ENCODE measurements at regions not wholly inside any gene's neighbourhood (a gene's known extent, or its start where the extent isn't known, plus 50 kb on each side); places are given as distances from the start of the nearest gene placed in this dataset.
"Not testable (repeated sequence)": the region's sequence is repeated elsewhere in the genome, so short reads cannot be mapped to it uniquely, and the experiment has no call there.

DNA sequence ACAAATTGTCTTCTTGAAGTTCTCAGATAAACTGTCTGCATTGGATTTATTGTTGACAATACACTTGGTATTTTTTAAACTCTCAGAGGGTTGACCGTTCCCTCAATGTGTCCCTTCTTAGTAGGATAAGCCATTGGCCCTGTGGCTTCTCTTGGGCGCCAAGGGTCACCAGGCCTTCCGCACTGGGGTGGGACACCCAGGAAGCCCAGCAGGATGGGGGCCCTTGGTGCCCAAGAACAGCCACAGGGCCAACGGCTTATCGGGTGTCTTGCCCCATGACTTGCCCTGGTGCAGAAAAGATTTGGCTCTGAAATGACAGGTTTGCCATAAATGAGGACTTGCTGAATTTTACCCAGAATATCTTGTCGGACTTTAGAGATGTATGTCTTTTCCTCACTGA, 375.0 kb downstream of the IRX2 start:
- DNase-seq (ENCODE audit: low spot score): no peak
- intact Hi-C loops (cut with DNase I): no loop called here

DNA sequence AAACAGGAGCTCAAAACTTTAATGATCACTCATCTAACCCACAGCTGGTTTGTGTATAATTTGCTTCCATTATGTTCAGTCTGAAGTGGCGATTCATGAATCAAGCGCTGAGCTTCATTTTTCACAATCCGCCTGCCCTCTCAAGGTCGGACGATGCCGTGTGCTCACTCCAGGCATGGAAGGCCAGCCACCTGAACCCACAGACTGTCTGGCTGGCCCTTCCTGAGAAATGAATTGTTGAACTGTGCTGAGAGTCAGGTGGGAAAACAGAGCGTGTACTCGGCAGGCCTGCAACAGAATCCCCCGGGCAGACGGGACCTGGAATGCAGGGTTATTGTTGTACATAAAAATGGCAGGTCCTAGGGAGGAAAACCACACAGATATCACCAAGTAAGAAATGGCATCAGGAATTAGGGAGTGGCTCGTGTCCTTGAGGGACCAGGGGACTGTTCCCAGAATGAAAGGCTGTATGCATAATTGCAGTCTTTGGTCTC, 375.7 kb downstream of the IRX2 start:
- intact Hi-C loops (cut with DNase I): no loop called here
- no peak for DNase-seq (ENCODE audit: low spot score)

GRCh38 chr5:2375291-2375690, 376.2 kb downstream of the IRX2 start:
- intact Hi-C loops (cut with DNase I): no loop called here
- peak; percentile 54 for DNase-seq (ENCODE audit: low spot score)

- intact Hi-C loops (cut with DNase I): no loop called here
Observed at GRCh38 chr5:2374703-2375102, 376.8 kb downstream of the IRX2 start.

DNA sequence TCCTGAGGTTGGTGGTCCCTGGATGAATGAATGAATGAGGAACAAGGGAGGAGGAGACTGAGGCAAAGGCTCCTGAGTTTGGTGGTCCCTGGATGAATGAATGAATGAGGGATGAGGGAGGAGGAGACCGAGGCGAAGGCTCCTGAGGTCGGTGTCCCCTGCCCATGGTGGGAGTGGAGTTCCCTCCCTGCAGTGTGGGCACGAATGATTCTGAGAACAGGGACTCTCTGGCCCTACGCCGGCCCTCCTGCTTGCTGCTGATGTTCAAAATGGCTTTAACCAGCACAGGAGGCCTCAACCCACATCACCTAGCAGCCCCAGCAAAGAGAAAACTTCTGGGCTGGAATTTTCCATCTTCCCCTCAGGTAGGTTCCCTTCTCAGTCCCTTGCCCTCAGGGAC, 377.8 kb downstream of the IRX2 start:
- no peak for DNase-seq (ENCODE audit: low spot score)
- intact Hi-C loops (cut with DNase I): no loop called here

More at GRCh38 chr5:2374703-2375102, 376.8 kb downstream of the IRX2 start:
- peak; percentile 52 for DNase-seq (ENCODE audit: low spot score)

DNA sequence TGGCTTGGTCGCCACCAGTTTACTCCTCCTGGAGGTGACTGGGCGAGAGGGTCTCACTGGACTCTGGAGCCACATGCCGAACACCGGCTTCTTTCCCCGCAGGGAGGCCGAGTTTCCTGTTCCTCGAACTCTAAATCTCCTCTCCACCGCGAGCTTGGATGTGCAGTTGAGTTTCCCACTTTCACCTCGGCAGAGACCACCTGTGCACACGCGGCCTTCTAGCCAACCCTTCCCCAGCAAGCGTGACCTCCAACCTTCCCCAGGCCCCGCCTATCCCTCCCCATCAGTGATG, 380.1 kb downstream of the IRX2 start:
- no peak for DNase-seq (ENCODE audit: low spot score)
- intact Hi-C loops (cut with DNase I): no loop called here

DNA sequence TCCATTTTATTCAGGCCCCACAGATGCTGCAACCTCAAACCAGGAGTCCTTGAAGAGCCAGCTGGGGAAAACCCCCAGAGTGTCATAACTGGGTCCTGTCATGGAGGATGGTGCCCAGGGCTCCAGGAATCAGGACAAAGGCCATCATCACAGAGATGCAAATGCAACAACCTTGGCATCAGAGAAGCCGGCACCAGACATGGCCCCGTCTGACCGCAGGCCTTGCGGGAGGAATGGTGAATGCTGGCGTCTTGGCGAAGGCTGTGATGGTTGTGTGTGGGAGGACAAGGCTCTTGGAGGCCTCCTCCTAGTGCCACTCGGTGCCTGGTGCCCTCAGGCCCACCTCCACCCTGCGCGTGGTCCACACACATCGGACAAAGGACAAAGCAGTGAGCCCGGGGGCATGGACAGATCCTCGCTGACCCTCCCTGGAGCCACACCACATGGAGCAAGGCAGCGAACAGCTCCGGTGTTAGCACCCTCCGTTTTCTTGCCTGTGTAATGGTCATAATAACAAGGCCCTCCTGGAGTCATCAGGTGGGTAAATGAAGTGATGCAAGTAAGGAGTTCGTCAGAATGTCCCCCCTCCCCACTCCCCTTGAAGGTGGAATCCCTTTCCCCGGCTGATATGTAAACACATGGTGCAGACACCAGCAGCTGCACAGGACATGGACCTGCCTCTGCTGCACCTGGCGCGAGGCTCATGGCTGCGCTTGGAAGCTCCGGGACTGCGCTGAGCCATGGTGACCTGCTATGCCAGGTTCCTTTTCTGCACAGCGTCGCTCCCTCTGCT, 380.7 kb downstream of the IRX2 start:
- peak; percentile 57 for DNase-seq (ENCODE audit: low spot score)
- intact Hi-C loops (cut with DNase I): no loop called here

- intact Hi-C loops (cut with DNase I): no loop called here
- DNase-seq (ENCODE audit: low spot score): no peak
Observed at GRCh38 chr5:2369178-2369577, 382.3 kb downstream of the IRX2 start.

DNA sequence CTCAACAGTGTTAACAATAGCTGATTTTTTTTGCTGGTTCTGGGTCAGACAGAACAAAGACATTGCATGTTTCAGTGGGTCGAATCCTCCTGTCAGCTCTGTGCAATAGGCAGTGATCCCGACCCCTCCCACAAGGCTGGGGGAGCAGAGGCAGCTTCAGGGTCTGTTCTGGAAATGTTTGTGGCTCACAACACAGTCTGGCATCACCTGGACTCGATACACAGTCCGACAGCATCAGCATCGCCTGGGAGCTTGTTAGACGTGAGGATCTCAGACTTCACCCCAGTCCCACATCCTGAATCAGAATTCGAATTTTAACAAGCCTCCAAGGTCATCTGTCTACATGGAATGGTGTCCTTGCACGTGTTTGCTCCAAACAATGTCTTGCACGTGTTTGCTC, 384.7 kb downstream of the IRX2 start:
- no peak for DNase-seq (ENCODE audit: low spot score)

GRCh38 chr5:2357309-2357708, 394.2 kb downstream of the IRX2 start:
- no peak for DNase-seq (ENCODE audit: low spot score)
- intact Hi-C loops (cut with DNase I): no loop called here

More for the DNA sequence above, 384.7 kb downstream of the IRX2 start:
- intact Hi-C loops (cut with DNase I): no loop called here

DNA sequence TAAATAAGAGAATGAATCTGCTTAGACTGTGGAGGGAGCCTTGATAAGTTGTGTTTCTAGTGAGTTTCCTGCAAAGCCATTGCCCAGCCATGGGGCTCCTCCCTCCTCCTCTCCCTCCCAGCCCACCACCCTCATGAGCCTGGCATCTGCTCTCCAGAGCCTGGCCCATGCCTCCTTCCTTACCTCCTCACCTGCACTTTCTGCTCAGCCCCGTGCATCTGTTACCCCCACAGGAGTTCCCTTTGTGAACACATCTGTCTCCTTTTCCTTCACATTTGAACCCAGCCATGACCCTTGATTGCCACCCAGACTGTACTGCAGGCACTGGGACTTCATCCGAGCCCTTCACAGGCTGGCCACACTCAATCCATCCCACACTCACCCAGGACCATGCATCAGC, 395.6 kb downstream of the IRX2 start:
- no peak for DNase-seq (ENCODE audit: low spot score)
- intact Hi-C loops (cut with DNase I): no loop called here

- intact Hi-C loops (cut with DNase I): no loop called here
- no peak for DNase-seq (ENCODE audit: low spot score)
Observed at GRCh38 chr5:2353871-2354440, 397.5 kb downstream of the IRX2 start.

- no peak for DNase-seq (ENCODE audit: low spot score)
- intact Hi-C loops (cut with DNase I): no loop called here
Observed at GRCh38 chr5:2353211-2353610, 398.3 kb downstream of the IRX2 start.

DNA sequence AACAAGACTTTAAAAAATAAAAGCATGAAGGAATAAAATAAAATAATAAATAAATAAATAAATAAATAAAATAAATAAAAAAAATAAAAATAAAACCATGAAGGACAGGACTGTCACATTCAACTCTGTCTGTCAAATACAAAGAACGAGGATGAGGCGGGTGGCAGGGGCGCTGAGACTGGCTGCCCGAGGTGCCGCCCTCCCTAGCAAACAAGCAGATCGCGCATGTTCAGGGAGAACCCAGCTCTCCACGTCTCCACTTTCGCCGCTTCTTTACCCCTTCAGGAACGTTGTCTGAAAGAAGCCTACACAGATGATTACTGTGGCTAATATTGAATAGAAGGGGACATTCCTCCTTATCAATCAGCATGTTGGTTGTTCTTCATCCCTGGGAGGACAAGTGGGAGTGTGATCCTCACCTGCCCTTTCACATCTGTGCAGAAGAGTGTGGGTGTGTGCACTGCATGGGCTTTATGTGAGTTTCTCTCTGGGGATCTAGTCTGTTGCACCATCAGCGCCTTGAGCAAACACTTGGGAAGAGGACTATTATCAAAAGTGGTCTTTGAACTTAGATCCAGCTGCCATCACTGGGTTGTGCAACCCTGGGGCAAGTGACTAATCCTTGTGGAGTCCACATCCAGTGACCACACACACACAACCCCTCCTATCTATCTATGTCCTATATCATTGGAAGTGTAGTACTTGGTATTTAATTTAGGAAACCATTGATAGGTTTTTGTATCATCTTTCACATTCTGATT, 399.2 kb downstream of the IRX2 start:
- no peak for DNase-seq (ENCODE audit: low spot score)
- intact Hi-C loops (cut with DNase I): no loop called here

DNA sequence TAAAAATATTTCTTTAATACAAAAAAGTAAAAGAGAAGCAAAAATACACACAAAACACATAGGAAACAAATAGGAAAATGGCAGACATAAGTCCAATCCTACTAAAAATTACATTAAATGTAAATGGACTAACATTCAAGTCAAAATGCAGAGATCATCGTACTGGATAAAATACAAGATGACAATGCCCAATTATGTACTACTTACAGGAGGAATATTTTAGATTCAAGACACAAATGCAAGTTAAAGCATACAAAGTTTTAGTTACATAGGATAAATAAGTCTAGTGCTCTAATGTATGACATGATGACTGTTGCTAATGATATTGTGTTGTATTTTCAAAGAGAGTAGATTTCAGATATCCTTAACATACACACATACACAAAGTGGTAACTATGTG, 401.7 kb downstream of the IRX2 start:
- intact Hi-C loops (cut with DNase I); DNase-seq (ENCODE audit: low spot score): not testable (repeated sequence)

DNA sequence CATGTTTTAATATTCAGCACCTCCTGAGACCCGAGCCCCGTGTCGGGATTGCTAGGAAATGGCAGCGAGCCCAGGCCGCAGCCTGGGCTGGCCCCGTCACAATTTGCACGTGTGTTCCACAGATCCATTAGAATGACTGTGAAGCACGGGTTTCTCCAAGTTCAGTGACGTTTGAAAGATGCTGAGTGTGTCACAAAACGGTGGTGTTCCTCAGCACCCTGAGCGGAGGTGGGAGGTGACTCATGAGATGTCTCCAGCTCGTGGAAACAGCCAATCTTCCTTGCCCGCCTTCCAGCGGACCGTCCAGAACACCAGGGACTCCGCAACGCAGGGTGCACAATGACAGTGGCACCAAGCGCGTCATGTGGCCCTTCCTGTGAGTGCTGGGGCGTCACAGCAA, 412.8 kb downstream of the IRX2 start:
- intact Hi-C loops (cut with DNase I): no loop called here
- no peak for DNase-seq (ENCODE audit: low spot score)

DNA sequence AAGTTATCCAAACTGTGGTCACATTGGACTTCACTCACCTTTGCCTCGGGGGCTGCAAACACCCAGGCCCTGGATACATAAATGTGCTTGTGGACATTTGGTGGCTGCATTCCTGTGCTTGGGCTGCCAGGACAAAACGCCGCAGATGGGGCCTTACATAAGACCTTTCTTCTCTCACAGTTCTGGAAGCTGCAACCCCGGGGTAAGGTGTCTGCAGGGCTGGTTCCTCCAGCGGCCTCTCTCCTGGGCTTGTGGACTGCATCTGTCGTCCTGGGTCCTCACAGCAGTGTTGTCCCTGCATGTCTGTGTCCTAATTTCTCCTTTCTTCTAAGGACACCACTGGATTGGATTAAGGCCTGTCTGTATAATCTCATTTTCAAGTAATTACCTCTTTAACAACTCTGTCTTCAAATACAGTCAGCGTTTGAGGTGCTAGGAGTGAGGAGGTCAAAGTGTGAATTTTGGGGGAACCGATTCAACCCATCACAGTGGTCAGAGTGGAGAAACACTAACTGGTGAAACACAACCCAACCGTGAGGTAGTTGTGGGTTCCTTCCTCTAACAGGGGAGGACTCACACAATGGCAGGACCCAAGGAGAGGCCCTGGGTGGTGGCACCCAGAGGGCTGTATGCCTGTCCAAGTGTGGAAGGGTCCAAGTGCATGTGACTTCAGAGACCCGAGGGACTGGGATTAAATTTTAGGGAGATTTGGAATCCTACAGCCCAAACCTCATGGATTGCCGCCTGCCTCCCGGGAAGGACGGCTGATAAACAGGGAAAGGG, 415.6 kb downstream of the IRX2 start:
- DNase-seq (ENCODE audit: low spot score): no peak
- intact Hi-C loops (cut with DNase I): no loop called here

GRCh38 chr5:2335125-2335732, 416.2 kb downstream of the IRX2 start:
- no peak for DNase-seq (ENCODE audit: low spot score)
- intact Hi-C loops (cut with DNase I): no loop called here

DNA sequence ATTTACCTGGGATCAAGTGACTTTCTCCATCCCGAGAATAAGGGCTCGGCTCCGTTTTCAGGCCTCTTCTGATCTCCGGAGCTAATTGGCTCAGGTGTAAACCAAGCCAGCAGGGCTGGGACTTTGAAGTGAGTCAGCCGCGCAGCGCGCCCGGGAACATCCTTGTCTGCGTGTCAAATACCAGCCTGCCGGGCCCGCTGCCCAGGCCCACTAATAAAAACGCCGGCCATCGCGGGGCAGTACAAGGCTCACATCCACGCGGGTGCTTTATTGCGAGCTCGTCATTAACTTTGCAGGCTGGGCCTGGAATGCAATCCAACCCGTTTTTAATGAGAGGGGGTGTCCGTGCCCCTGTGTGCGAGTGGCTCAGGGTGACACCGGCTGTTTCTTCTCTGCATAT, 416.8 kb downstream of the IRX2 start:
- intact Hi-C loops (cut with DNase I): no loop called here
- no peak for DNase-seq (ENCODE audit: low spot score)
